C4-2B (cell line): ENCODE measurements at regions not wholly inside any gene's neighbourhood (a gene's known extent, or its start where the extent isn't known, plus 50 kb on each side); places are given as distances from the start of the nearest gene placed in this dataset.
A peak's percentile ranks its signal among the peaks of the same experiment; 100 is the strongest.

Experiments used
- H3K27ac ChIP-seq: fragments of 450-650 bp; 2 replicates; pipeline ENCODE4 v1.5.1; 2017
- ZFX ChIP-seq: fragments of 450-650 bp; IDR thresholded peaks from 2 replicates; pipeline ENCODE4 v1.6.1; 2017
- TF ChIP-seq, protein P1 (sequence below): fragments of 450-650 bp; conservative IDR thresholded peaks from 2 replicates; pipeline ENCODE4 v1.5.1; 2017; ENCODE audit warnings: mild to moderate bottlenecking

DNA sequence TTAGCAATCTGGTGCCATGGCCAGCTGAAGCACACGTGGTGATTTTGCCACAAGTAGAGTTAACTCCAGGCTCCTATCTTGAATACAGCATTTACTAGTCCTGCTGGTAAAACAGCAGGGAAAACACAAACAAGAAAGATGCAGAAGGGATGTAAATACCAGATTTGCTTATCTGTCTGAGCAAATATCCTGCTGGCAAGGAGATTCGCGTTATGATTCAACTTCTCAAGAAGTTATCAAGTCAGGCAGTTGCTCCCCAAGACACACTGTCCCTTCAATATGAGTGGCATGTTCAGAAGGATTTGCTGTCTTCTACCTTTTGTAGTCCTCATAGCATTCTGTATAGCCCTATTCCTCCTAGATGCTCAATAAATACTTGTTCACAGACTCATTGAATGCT lies 171.2 kb upstream of the EGLN3 start:
- peak overlapping the region; percentile 64; the same call in 1 of the 2 replicates for H3K27ac ChIP-seq
- TF ChIP-seq, protein P1, sequence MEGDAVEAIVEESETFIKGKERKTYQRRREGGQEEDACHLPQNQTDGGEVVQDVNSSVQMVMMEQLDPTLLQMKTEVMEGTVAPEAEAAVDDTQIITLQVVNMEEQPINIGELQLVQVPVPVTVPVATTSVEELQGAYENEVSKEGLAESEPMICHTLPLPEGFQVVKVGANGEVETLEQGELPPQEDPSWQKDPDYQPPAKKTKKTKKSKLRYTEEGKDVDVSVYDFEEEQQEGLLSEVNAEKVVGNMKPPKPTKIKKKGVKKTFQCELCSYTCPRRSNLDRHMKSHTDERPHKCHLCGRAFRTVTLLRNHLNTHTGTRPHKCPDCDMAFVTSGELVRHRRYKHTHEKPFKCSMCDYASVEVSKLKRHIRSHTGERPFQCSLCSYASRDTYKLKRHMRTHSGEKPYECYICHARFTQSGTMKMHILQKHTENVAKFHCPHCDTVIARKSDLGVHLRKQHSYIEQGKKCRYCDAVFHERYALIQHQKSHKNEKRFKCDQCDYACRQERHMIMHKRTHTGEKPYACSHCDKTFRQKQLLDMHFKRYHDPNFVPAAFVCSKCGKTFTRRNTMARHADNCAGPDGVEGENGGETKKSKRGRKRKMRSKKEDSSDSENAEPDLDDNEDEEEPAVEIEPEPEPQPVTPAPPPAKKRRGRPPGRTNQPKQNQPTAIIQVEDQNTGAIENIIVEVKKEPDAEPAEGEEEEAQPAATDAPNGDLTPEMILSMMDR: no peak
- no peak for TF ChIP-seq ZFX

DNA sequence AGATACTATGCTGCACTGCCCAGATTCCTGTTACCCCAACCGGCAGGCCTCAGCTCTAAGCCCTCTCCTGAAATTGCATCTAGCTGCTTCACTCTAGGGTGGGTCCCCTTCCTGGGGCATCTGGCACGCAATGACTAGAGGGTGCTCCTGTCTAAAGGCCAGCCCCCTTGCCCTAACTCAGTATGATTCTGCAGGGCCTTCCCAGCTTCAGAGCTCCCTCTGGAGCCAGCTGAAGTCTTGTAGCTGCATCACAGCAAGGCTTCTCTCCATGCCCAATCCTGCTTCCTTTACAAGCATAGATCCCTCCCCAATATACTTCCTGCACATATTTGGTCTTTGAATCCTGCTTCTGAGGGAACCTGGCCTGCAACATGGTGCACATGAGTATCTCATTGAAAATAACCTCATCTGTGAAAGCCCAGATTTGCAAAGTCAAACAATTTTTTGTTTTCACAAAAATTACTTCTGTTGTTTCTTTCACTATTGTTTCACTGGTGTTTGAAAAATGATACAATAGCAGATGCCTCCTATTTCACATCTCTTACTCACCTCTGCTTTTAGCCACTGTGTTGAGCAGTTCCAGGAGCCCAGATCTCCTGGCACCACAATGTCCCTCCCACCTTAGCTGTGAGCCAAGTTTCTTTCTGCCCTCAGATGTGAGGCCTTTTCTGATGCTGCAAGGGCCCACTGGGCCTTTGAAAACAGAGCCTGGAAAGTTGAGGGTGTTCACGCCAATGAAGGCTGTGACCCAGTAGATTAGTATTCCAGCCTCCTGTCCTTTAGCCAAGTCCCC lies 169.5 kb upstream of the EGLN3 start:
- TF ChIP-seq, protein P1: no peak
- no peak for TF ChIP-seq ZFX
- no peak overlapping the region for H3K27ac ChIP-seq

- no peak for TF ChIP-seq ZFX
- TF ChIP-seq, protein P1: no peak
- H3K27ac ChIP-seq: no peak overlapping the region
Measured at GRCh38 chr14:34119107-34119858, 168.4 kb upstream of the EGLN3 start.

DNA sequence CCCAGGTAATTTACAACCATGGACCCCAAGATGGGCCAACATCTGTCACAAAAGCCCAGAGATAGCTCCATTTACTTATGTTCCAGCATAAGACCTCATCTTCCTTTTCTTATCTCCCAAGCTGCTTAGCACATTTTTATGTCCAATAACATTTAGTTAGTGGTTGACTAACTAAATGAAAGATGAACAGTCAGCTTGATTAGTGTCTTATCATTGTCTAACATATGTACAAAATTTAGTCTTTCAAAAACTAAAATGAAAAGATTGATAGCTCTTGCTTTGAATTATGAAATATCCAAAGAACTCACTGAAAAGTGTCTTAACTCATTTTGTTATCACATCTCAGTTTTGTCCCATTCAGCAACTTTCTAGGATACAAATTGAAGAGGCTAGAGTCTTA lies 163.1 kb upstream of the EGLN3 start:
- H3K27ac ChIP-seq: peak overlapping the region; percentile 37; the same call in 1 of the 2 replicates
- TF ChIP-seq, protein P1: no peak
- TF ChIP-seq ZFX: no peak

DNA sequence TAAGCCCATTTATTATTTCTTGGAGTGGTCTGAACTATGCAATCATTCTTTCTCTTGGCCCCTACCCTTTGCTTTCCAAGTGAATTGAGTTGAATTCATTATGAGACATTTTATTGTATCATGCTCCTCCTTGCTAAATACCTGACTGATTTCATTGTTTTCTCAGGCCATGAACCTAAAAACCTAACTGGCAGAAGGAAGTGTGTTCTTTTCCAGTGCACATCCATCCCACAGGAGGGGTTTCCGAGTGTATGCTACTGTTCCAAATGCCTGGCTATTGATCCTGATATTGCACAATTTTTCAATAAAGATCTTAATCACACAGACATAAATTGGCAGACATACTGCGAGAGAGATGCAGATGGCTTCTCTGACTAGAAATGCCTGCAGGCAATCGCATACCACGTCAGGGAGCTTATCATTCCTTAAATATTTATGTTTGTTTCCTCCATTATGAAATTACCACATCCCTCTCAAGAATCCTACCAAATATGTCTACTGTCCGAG lies 162.2 kb upstream of the EGLN3 start:
- no peak overlapping the region; the same call in 1 of the 2 replicates for H3K27ac ChIP-seq
- TF ChIP-seq, protein P1: no peak
- no peak for TF ChIP-seq ZFX

- H3K27ac ChIP-seq: peak overlapping the region; percentile 63; the same call in 1 of the 2 replicates
- TF ChIP-seq, protein P1: no peak; the same call in 1 of the 2 replicates
- TF ChIP-seq ZFX: no peak
Measured at GRCh38 chr14:34111953-34112352, 161.1 kb upstream of the EGLN3 start.

- TF ChIP-seq, protein P1: no peak
- no peak for TF ChIP-seq ZFX
- peak overlapping the region; percentile 63; the same call in 1 of the 2 replicates for H3K27ac ChIP-seq
Measured at GRCh38 chr14:34111505-34111904, 160.6 kb upstream of the EGLN3 start.
